ENCODE measurements at regions not wholly inside any gene's neighbourhood (a gene's known extent, or its start where the extent isn't known, plus 50 kb on each side); places are given as distances from the start of the nearest gene placed in this dataset.

- TF ChIP-seq EZH2phosphoT487 (IDR thresholded peaks at IDR 0.05; ENCODE audit: insufficient read depth, low read depth) (no peak), EZH2 (IDR thresholded peaks at IDR 0.05; ENCODE audit: insufficient read depth, poor library complexity, severe bottlenecking) (no peak)
Measured at GRCh38 chr5:136467632-136468031, 102.3 kb upstream of the TRPC7 start.
